Activated CD4-positive, alpha-beta T cell treated with anti-CD3 and anti-CD28 coated beads, Interleukin-2, amount 10 ng/mL, durations not matched to agents 7 days and 5 days (primary cell): ENCODE measurements at regions not wholly inside any gene's neighbourhood (a gene's known extent, or its start where the extent isn't known, plus 50 kb on each side); places are given as distances from the start of the nearest gene placed in this dataset.

ENCODE experiments used
- CTCF ChIA-PET: fragments of 350-600 bp; sonication (Branson Sonifier 250); formaldehyde crosslinking; loops from one replicate; lab custom pipeline; 2021; ENCODE audit warnings: antibody characterized with exemption; lab: Charles Lee
- POLR2A ChIA-PET: fragments of 350-600 bp; sonication (Branson Sonifier 250); formaldehyde crosslinking; loops from one replicate; lab custom pipeline; 2021; ENCODE audit warnings: antibody characterized with exemption; lab: Charles Lee
- DNase-seq: peaks from one replicate; pipeline ENCODE4 v3.0.0-alpha.2; 2020
- H3K27ac Mint-ChIP-seq: one replicate; pipeline ENCODE4 v1.8.0; 2021; ENCODE audit warnings: mild to moderate bottlenecking, moderate library complexity, mixed read lengths
- H3K27me3 Mint-ChIP-seq: one replicate; pipeline ENCODE4 v1.8.0; 2021; ENCODE audit warnings: mixed read lengths
- H3K36me3 Mint-ChIP-seq: one replicate; pipeline ENCODE4 v1.8.0; 2021; ENCODE audit warnings: low read depth, mixed read lengths
- H3K4me1 Mint-ChIP-seq: one replicate; pipeline ENCODE4 v1.8.0; 2021; ENCODE audit warnings: mixed read lengths
- H3K4me3 Mint-ChIP-seq: one replicate; pipeline ENCODE4 v1.8.0; 2021; ENCODE audit warnings: mild to moderate bottlenecking, moderate library complexity, mixed read lengths
- H3K9me3 Mint-ChIP-seq: one replicate; pipeline ENCODE4 v1.8.0; 2021; ENCODE audit warnings: mixed read lengths

- H3K4me3 Mint-ChIP-seq: no peak overlapping the region
- no peaks in the 10 kb centered on the region for H3K27me3 Mint-ChIP-seq
- no peak overlapping the region for H3K27ac Mint-ChIP-seq
- no peak for DNase-seq
- POLR2A ChIA-PET: no interaction called here
- peaks cover 8% of the 10 kb centered on the region for H3K9me3 Mint-ChIP-seq
- no peaks in the 10 kb centered on the region for H3K4me1 Mint-ChIP-seq
- CTCF ChIA-PET: interaction anchor here (0.9 kb wide), 1 partner anchor 33 kb away, joined by 3 read pairs; no protein-coding TSS in a partner anchor
- no peaks in the 10 kb centered on the region for H3K36me3 Mint-ChIP-seq
Measured at GRCh38 chr1:101667761-101668160, 329.0 kb downstream of the OLFM3 start.

- Mint-ChIP-seq H3K4me3 (no peak overlapping the region), H3K36me3 (no peaks in the 10 kb centered on the region), H3K4me1 (no peaks in the 10 kb centered on the region), H3K27ac (no peak overlapping the region), H3K9me3 (no peaks in the 10 kb centered on the region), H3K27me3 (no peaks in the 10 kb centered on the region)
- DNase-seq: no peak
- POLR2A ChIA-PET: no interaction called here
- CTCF ChIA-PET: no interaction called here
Measured at GRCh38 chr1:101683136-101683535, 313.6 kb downstream of the OLFM3 start.

GRCh38 chr1:101683561-101683960, 313.2 kb downstream of the OLFM3 start:
- no peaks in the 10 kb centered on the region for H3K4me1 Mint-ChIP-seq
- H3K4me3 Mint-ChIP-seq: no peak overlapping the region
- H3K36me3 Mint-ChIP-seq: no peaks in the 10 kb centered on the region
- ChIA-PET POLR2A (no interaction called here), CTCF (no interaction called here)
- H3K9me3 Mint-ChIP-seq: no peaks in the 10 kb centered on the region
- DNase-seq: no peak
- no peaks in the 10 kb centered on the region for H3K27me3 Mint-ChIP-seq
- H3K27ac Mint-ChIP-seq: no peak overlapping the region

- Mint-ChIP-seq H3K4me1 (no peaks in the 10 kb centered on the region), H3K36me3 (no peaks in the 10 kb centered on the region), H3K27me3 (no peaks in the 10 kb centered on the region), H3K9me3 (no peaks in the 10 kb centered on the region), H3K4me3 (no peak overlapping the region), H3K27ac (no peak overlapping the region)
- POLR2A ChIA-PET: no interaction called here
- DNase-seq: no peak
- CTCF ChIA-PET: no interaction called here
Measured at GRCh38 chr1:101697072-101697471, 299.7 kb downstream of the OLFM3 start.

GRCh38 chr1:101698681-101699080, 298.0 kb downstream of the OLFM3 start:
- no peak overlapping the region for H3K4me3 Mint-ChIP-seq
- H3K4me1 Mint-ChIP-seq: no peaks in the 10 kb centered on the region
- ChIA-PET POLR2A (no interaction called here), CTCF (no interaction called here)
- H3K27me3 Mint-ChIP-seq: no peaks in the 10 kb centered on the region
- no peaks in the 10 kb centered on the region for H3K9me3 Mint-ChIP-seq
- no peak overlapping the region for H3K27ac Mint-ChIP-seq
- no peak for DNase-seq
- no peaks in the 10 kb centered on the region for H3K36me3 Mint-ChIP-seq

- Mint-ChIP-seq H3K9me3 (no peaks in the 10 kb centered on the region), H3K27ac (no peak overlapping the region), H3K36me3 (no peaks in the 10 kb centered on the region), H3K27me3 (no peaks in the 10 kb centered on the region), H3K4me1 (no peaks in the 10 kb centered on the region), H3K4me3 (no peak overlapping the region)
- POLR2A ChIA-PET: no interaction called here
- CTCF ChIA-PET: no interaction called here
- DNase-seq: no peak
Measured at GRCh38 chr1:101704895-101705294, 291.8 kb downstream of the OLFM3 start.

GRCh38 chr1:101706366-101706765, 290.4 kb downstream of the OLFM3 start:
- POLR2A ChIA-PET: no interaction called here
- Mint-ChIP-seq H3K27me3 (no peaks in the 10 kb centered on the region), H3K4me3 (no peak overlapping the region), H3K4me1 (no peaks in the 10 kb centered on the region), H3K9me3 (no peaks in the 10 kb centered on the region), H3K36me3 (no peaks in the 10 kb centered on the region), H3K27ac (no peak overlapping the region)
- DNase-seq: no peak
- CTCF ChIA-PET: no interaction called here

GRCh38 chr1:101709721-101710120, 287.0 kb downstream of the OLFM3 start:
- no peaks in the 10 kb centered on the region for H3K4me1 Mint-ChIP-seq
- no peak for DNase-seq
- peaks cover 1% of the 10 kb centered on the region for H3K27me3 Mint-ChIP-seq
- ChIA-PET POLR2A (no interaction called here), CTCF (no interaction called here)
- no peak overlapping the region for H3K4me3 Mint-ChIP-seq
- H3K9me3 Mint-ChIP-seq: no peaks in the 10 kb centered on the region
- H3K27ac Mint-ChIP-seq: no peak overlapping the region
- no peaks in the 10 kb centered on the region for H3K36me3 Mint-ChIP-seq

GRCh38 chr1:101713760-101714159, 283.0 kb downstream of the OLFM3 start:
- Mint-ChIP-seq H3K4me1 (no peaks in the 10 kb centered on the region), H3K27me3 (peaks cover 1% of the 10 kb centered on the region), H3K9me3 (no peaks in the 10 kb centered on the region), H3K27ac (no peak overlapping the region), H3K4me3 (no peak overlapping the region), H3K36me3 (no peaks in the 10 kb centered on the region)
- ChIA-PET CTCF (no interaction called here), POLR2A (no interaction called here)
- DNase-seq: no peak

- ChIA-PET CTCF (no interaction called here), POLR2A (no interaction called here)
- H3K27ac Mint-ChIP-seq: no peak overlapping the region
- no peak overlapping the region for H3K4me3 Mint-ChIP-seq
- no peak for DNase-seq
- H3K4me1 Mint-ChIP-seq: no peaks in the 10 kb centered on the region
- H3K9me3 Mint-ChIP-seq: no peaks in the 10 kb centered on the region
- peaks cover 2% of the 10 kb centered on the region for H3K27me3 Mint-ChIP-seq
- no peaks in the 10 kb centered on the region for H3K36me3 Mint-ChIP-seq
Measured at GRCh38 chr1:101723415-101723814, 273.3 kb downstream of the OLFM3 start.

- H3K9me3 Mint-ChIP-seq: no peaks in the 10 kb centered on the region
- no peak for DNase-seq
- no peaks in the 10 kb centered on the region for H3K4me1 Mint-ChIP-seq
- no peaks in the 10 kb centered on the region for H3K27me3 Mint-ChIP-seq
- no peaks in the 10 kb centered on the region for H3K36me3 Mint-ChIP-seq
- H3K27ac Mint-ChIP-seq: no peak overlapping the region
- ChIA-PET POLR2A (no interaction called here), CTCF (no interaction called here)
- no peak overlapping the region for H3K4me3 Mint-ChIP-seq
Measured at GRCh38 chr1:101728029-101728428, 268.7 kb downstream of the OLFM3 start.

GRCh38 chr1:101730559-101730958, 266.2 kb downstream of the OLFM3 start:
- CTCF ChIA-PET: no interaction called here

GRCh38 chr1:101732261-101732660, 264.5 kb downstream of the OLFM3 start:
- H3K27ac Mint-ChIP-seq: no peak overlapping the region
- no peak overlapping the region for H3K4me3 Mint-ChIP-seq
- H3K36me3 Mint-ChIP-seq: no peaks in the 10 kb centered on the region
- no peaks in the 10 kb centered on the region for H3K27me3 Mint-ChIP-seq
- no peak for DNase-seq
- no peaks in the 10 kb centered on the region for H3K9me3 Mint-ChIP-seq
- POLR2A ChIA-PET: no interaction called here
- CTCF ChIA-PET: no interaction called here
- no peaks in the 10 kb centered on the region for H3K4me1 Mint-ChIP-seq

More at GRCh38 chr1:101730559-101730958, 266.2 kb downstream of the OLFM3 start:
- H3K9me3 Mint-ChIP-seq: no peaks in the 10 kb centered on the region
- POLR2A ChIA-PET: no interaction called here
- no peak overlapping the region for H3K27ac Mint-ChIP-seq
- H3K36me3 Mint-ChIP-seq: no peaks in the 10 kb centered on the region
- H3K4me3 Mint-ChIP-seq: no peak overlapping the region
- H3K4me1 Mint-ChIP-seq: no peaks in the 10 kb centered on the region
- no peak for DNase-seq
- no peaks in the 10 kb centered on the region for H3K27me3 Mint-ChIP-seq

GRCh38 chr1:101733340-101733739, 263.4 kb downstream of the OLFM3 start:
- no peaks in the 10 kb centered on the region for H3K36me3 Mint-ChIP-seq
- H3K27me3 Mint-ChIP-seq: no peaks in the 10 kb centered on the region
- no peaks in the 10 kb centered on the region for H3K9me3 Mint-ChIP-seq
- no peak overlapping the region for H3K27ac Mint-ChIP-seq
- DNase-seq: no peak
- H3K4me1 Mint-ChIP-seq: no peaks in the 10 kb centered on the region
- ChIA-PET CTCF (no interaction called here), POLR2A (no interaction called here)
- H3K4me3 Mint-ChIP-seq: no peak overlapping the region
